Right cardiac atrium (tissue), 5 donors: ENCODE measurements at regions not wholly inside any gene's neighbourhood (a gene's known extent, or its start where the extent isn't known, plus 50 kb on each side); places are given as distances from the start of the nearest gene placed in this dataset.
A peak's percentile ranks its signal among the peaks of the same experiment; 100 is the strongest.
"Not testable (repeated sequence)": the region's sequence is repeated elsewhere in the genome, so short reads cannot be mapped to it uniquely, and the experiment has no call there.

ENCODE experiments used
- ATAC-seq, 2 donors: fragments of 200-7000 bp; cut with Tn5 transposase; one replicate each; pipeline versions ENCODE4 v1.8.0 to v1.9.1; 2020; ENCODE audit warnings: moderate library complexity in 2 of 2, mild to moderate bottlenecking in 1 of 2
- DNase-seq, 3 donors: peaks; one replicate each; pipeline ENCODE4 v3.0.0-alpha.2; 2020
- H3K27ac ChIP-seq: one replicate; pipeline ENCODE4 v1.5.1; 2013; ENCODE audit warnings: mild to moderate bottlenecking, low read length, control low read depth, moderate library complexity
- H3K27me3 ChIP-seq: one replicate; pipeline ENCODE4 v1.6.1; 2013; ENCODE audit not compliant: control insufficient read depth, insufficient read depth
- H3K4me1 ChIP-seq: one replicate; pipeline ENCODE4 v1.6.1; 2013; ENCODE audit warnings: low read length; ENCODE audit not compliant: control insufficient read depth, insufficient read depth
- H3K4me3 ChIP-seq: one replicate; pipeline ENCODE4 v1.5.1; 2013; ENCODE audit warnings: low read length, control low read depth
- H3K9me3 ChIP-seq: one replicate; pipeline ENCODE4 v1.6.1; 2013; ENCODE audit warnings: low read length; ENCODE audit not compliant: control insufficient read depth
- WGBS: extraction: QIAGEN DNeasy Blood & Tissue Kit; methylation state at CpG from one replicate; pipeline ENCODE4 v1.1.7; 2013; 5-methylcytosine and 5-hydroxymethylcytosine counted together
- intact Hi-C, 4 donors: fragments of 100-400 bp; cut with DNase I; formaldehyde crosslinking; loops; one replicate each; pipeline versions ENCODE4 v1.11.0 to v1.14.0; 2022 to 2023
- donor health status: healthy with polysubstance abuse.
- donor health status: DM: no; HTN: yes; CAD: no.
- donor health status: DM: no; HTN: no; CAD: no.
- donor health status: DM: no; HTN: yes; CAD: no; lungs with severe emphysema.
- donor health status: DM: yes; HTN: yes; CAD: no.

GRCh38 chrX:63179852-63180251, 171.3 kb downstream of the SPIN4 start:
- H3K4me1 ChIP-seq, ATAC-seq, H3K27me3 ChIP-seq, intact Hi-C loops, H3K9me3 ChIP-seq, H3K27ac ChIP-seq, H3K4me3 ChIP-seq, DNase-seq: not testable (repeated sequence)
- no CpG with 5 or more reads among the region's 3 CpGs for WGBS

DNA sequence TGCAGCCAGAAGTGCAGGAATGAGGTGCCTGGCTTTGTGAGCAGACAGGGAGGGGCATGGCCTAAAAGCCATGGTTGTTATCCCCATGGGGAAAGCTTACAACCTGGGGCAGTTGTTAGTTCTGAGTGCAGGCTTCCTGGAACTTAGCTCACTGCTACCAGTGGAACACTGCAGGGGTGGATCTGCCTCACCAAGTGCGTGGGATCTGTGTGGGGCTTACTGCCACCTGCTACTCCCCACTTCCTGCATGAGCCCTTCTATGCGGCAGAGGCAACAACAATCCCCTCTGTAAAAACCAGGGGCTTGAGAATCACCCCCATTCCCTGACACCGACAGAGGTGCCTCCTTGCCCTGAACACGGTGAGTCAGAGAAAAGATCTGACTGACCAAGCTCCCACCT, 174.6 kb downstream of the SPIN4 start:
- no CpG with 5 or more reads among the region's 4 CpGs for WGBS
- H3K4me3 ChIP-seq, DNase-seq, intact Hi-C loops, H3K27ac ChIP-seq, H3K9me3 ChIP-seq, ATAC-seq, H3K27me3 ChIP-seq, H3K4me1 ChIP-seq: not testable (repeated sequence)

GRCh38 chrX:63173841-63174718, 177.1 kb downstream of the SPIN4 start:
- H3K4me3 ChIP-seq, H3K27me3 ChIP-seq, H3K9me3 ChIP-seq, DNase-seq, H3K4me1 ChIP-seq, intact Hi-C loops, H3K27ac ChIP-seq: not testable (repeated sequence)
- WGBS: no CpG with 5 or more reads among the region's 8 CpGs
- ATAC-seq: peak; percentile 78 to 87

DNA sequence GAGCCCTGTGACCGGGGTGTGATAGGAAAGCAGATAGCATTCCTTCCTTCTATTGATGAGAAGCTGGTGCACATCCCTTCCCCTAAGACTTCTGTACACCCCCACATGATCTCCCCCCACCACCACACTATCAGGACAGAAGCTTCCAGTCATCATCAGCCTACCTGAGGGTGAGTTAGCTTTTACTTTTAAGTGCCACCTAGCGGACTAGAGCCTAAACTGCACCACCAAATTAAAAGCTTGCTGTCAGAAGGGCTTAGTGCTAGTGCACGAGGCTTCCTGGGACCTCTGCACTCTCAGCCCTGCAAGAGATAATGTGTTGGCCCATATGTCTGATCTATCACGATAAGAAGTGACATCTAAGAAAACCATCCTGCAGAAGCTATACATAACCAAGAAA, 181.7 kb downstream of the SPIN4 start:
- H3K9me3 ChIP-seq, DNase-seq, ATAC-seq, H3K27ac ChIP-seq, H3K27me3 ChIP-seq, H3K4me1 ChIP-seq, H3K4me3 ChIP-seq, intact Hi-C loops: not testable (repeated sequence)
- no CpG with 5 or more reads among the region's 4 CpGs for WGBS

DNA sequence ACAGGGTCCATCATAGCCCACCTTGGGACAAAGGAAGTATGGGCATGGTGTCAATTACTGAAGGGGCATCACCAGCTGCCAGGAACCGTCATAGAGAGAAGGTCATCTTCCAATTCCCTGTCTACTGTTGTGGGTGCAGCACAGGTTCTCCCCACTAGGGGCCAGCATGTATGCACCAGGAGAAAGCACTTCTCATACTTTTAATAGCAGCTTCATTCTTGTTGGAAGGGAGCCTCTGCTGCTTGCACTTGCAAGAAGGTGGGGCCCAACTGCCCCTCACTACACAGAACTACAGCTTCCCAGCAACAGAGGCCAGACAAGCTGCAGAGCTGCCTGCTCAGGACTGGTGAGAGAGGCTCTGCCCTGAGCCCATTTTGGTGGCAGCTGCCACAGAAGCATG, 182.2 kb downstream of the SPIN4 start:
- H3K4me1 ChIP-seq, H3K27me3 ChIP-seq, intact Hi-C loops, H3K4me3 ChIP-seq, ATAC-seq, DNase-seq, H3K27ac ChIP-seq, H3K9me3 ChIP-seq: not testable (repeated sequence)
- no CpG with 5 or more reads among the region's 1 CpG for WGBS

GRCh38 chrX:63167002-63167401, 184.1 kb downstream of the SPIN4 start:
- H3K27ac ChIP-seq, intact Hi-C loops, H3K9me3 ChIP-seq, H3K27me3 ChIP-seq, H3K4me3 ChIP-seq, ATAC-seq, H3K4me1 ChIP-seq, DNase-seq: not testable (repeated sequence)
- WGBS: no CpG with 5 or more reads among the region's 1 CpG

- H3K4me3 ChIP-seq, intact Hi-C loops, DNase-seq, ATAC-seq, H3K27me3 ChIP-seq, H3K4me1 ChIP-seq, H3K27ac ChIP-seq, H3K9me3 ChIP-seq: not testable (repeated sequence)
- no CpG with 5 or more reads among the region's 1 CpG for WGBS
Measured at GRCh38 chrX:63160994-63161393, 190.1 kb downstream of the SPIN4 start.

DNA sequence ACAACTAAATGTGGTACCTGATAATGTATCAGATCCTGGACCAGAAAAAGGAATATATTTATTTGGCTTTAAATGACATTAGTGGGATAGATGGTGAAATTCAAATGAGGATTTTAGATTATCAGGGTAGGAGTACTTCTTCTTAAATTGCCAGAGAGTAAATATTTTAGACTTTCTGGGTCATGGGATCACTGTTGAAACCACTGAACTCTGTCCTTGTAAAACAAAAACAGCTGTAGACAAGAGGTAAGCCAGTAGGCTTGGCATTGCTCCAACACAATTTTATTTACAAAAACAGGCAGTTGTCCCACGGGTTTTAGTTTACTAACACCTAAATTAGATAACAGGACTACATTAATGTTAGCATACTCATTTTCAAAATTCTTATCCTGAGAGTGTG, 190.8 kb downstream of the SPIN4 start:
- H3K4me3 ChIP-seq, intact Hi-C loops, H3K27me3 ChIP-seq, DNase-seq, H3K9me3 ChIP-seq, H3K27ac ChIP-seq, H3K4me1 ChIP-seq, ATAC-seq: not testable (repeated sequence)
- WGBS: no CpG with 5 or more reads among the region's 1 CpG

DNA sequence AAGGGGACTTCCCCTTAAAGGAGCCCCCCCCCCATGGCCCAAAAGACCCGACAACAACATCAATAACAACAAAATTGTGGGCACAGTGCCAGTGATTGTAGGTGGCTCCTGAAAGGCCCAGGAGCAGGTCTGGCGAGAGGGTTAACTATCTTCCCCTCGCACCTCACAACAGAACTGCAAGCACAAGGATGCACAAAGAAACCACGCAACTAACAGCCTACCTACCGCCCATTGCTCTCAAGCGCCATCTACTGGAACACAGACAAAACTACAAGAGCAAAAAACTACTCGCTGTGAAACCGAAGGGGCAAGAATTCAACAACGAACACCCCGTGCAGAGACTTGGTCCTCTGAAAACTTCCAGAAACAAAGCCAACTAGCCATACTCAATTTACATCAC, 205.6 kb downstream of the SPIN4 start:
- no CpG with 5 or more reads among the region's 10 CpGs for WGBS
- ATAC-seq, H3K27me3 ChIP-seq, H3K4me1 ChIP-seq, H3K9me3 ChIP-seq, H3K27ac ChIP-seq, H3K4me3 ChIP-seq, intact Hi-C loops, DNase-seq: not testable (repeated sequence)

- H3K9me3 ChIP-seq, H3K4me1 ChIP-seq, H3K4me3 ChIP-seq, intact Hi-C loops, DNase-seq, H3K27me3 ChIP-seq, ATAC-seq, H3K27ac ChIP-seq: not testable (repeated sequence)
- WGBS: no CpG with 5 or more reads among the region's 2 CpGs
Measured at GRCh38 chrX:63142588-63142987, 208.5 kb downstream of the SPIN4 start.

GRCh38 chrX:63135859-63136258, 215.3 kb downstream of the SPIN4 start:
- DNase-seq, H3K4me3 ChIP-seq, H3K27ac ChIP-seq, ATAC-seq, H3K9me3 ChIP-seq, H3K27me3 ChIP-seq, intact Hi-C loops, H3K4me1 ChIP-seq: not testable (repeated sequence)
- no CpG with 5 or more reads among the region's 2 CpGs for WGBS
